PC-3 (cell line): ENCODE measurements at regions not wholly inside any gene's neighbourhood (a gene's known extent, or its start where the extent isn't known, plus 50 kb on each side); places are given as distances from the start of the nearest gene placed in this dataset.

Experiments
- EZH2 ChIP-seq: fragments of 300-600 bp; sonication (generic); IDR thresholded peaks from one replicate; pipeline ENCODE4 v1.6.1; 2017; ENCODE audit warnings: antibody characterized with exemption, mild to moderate bottlenecking, low read length; ENCODE audit not compliant: unreplicated experiment
- EZH2phosphoT487 ChIP-seq: fragments of 300-600 bp; sonication (generic); IDR thresholded peaks from 2 replicates; pipeline ENCODE4 v1.6.1; 2018; ENCODE audit warnings: mild to moderate bottlenecking, antibody characterized with exemption, low read length, borderline replicate concordance
- TF ChIP-seq, protein P1 (sequence below): fragments of 300-600 bp; sonication (generic); conservative IDR thresholded peaks from 2 replicates; pipeline ENCODE4 v1.5.1; 2017; ENCODE audit warnings: antibody characterized with exemption, low read depth, mild to moderate bottlenecking, low read length

DNA sequence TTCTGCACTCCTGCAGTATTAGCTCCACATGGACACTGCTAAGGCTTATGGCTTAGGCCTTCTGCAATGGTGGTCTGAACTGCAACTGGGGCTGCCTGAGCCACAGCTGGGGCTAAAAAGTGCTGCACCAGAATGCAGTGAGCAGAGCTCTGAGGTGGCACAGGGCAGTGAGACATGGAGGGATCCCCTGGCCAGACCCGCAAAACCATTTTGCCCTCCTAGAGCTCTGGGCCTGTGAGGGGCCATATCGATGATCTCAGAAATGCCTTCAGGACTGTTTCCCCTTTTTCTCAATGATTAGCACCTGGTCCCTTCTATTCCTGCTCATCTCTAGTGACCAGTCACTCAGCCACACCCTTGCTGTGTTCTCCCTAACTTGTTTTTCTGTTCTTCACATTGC is 397.7 kb downstream of the UQCRFS1 start:
- TF ChIP-seq, protein P1, sequence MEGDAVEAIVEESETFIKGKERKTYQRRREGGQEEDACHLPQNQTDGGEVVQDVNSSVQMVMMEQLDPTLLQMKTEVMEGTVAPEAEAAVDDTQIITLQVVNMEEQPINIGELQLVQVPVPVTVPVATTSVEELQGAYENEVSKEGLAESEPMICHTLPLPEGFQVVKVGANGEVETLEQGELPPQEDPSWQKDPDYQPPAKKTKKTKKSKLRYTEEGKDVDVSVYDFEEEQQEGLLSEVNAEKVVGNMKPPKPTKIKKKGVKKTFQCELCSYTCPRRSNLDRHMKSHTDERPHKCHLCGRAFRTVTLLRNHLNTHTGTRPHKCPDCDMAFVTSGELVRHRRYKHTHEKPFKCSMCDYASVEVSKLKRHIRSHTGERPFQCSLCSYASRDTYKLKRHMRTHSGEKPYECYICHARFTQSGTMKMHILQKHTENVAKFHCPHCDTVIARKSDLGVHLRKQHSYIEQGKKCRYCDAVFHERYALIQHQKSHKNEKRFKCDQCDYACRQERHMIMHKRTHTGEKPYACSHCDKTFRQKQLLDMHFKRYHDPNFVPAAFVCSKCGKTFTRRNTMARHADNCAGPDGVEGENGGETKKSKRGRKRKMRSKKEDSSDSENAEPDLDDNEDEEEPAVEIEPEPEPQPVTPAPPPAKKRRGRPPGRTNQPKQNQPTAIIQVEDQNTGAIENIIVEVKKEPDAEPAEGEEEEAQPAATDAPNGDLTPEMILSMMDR, result no peak
- no peak for TF ChIP-seq EZH2
- no peak for TF ChIP-seq EZH2phosphoT487
